ENCODE measurements at regions not wholly inside any gene's neighbourhood (a gene's known extent, or its start where the extent isn't known, plus 50 kb on each side); places are given as distances from the start of the nearest gene placed in this dataset.

DNA sequence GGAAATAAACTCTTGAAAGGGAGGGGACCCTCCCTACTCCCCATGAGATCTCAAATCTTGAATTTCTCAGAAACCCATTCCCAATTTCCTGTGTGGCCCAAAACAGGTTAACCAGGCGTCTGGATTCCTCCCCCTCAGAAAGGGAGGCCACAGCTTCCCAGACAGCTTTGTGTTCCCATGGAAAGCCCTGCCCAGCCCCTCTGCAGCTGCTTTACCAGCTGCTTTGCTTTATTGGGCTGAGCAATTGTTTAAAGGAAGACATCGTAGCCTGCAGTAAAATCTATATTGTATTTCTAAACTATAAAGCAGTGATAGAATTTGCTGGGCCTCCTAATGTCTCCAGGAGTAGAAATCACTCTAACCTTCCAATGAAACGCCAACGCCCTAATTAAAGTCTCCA is 97.4 kb downstream of the CHST1 start:
- H3K36me3 ChIP-seq (ENCODE audit: insufficient read depth) = no peaks in the 10 kb centered on the region
- H3K4me1 ChIP-seq (ENCODE audit: insufficient read depth) = peaks cover 10% of the 10 kb centered on the region; the same call in 1 of the 2 replicates
- H3K4me3 ChIP-seq = no peak overlapping the region
- Mint-ChIP-seq H3K4me3 (no peak overlapping the region), H3K4me1 (peaks cover 11% of the 10 kb centered on the region; the same call in 2 of the 3 replicates), H3K27me3 (ENCODE audit: insufficient read depth, low read depth, poor library complexity) (peaks cover 14% of the 10 kb centered on the region), H3K36me3 (ENCODE audit: low read depth) (no peaks in the 10 kb centered on the region), H3K9me3 (no peaks in the 10 kb centered on the region), H3K27ac (no peak overlapping the region)
- H3K9me2 ChIP-seq (ENCODE audit: insufficient read depth) = no peaks in the 10 kb centered on the region
- H3K27me3 ChIP-seq (ENCODE audit: insufficient read depth) = no peaks in the 10 kb centered on the region
- H3K27ac ChIP-seq (ENCODE audit: low read depth) = no peak overlapping the region
- H3F3A ChIP-seq (replicated peaks; ENCODE audit: low read depth) = no peaks in the 10 kb centered on the region
- no peaks in the 10 kb centered on the region for H4K20me1 ChIP-seq (replicated peaks; ENCODE audit: insufficient read depth)
- H2AFZ ChIP-seq = no peak overlapping the region
- TF ChIP-seq CREB1 (CRISPR knock-in tag; IDR thresholded peaks at IDR 0.05; ENCODE audit: low read depth) (no peak), REST (IDR thresholded peaks at IDR 0.05; ENCODE audit: unreplicated experiment) (no peak), JUNB (IDR thresholded peaks at IDR 0.05; ENCODE audit: unreplicated experiment) (no peak), EZH2 (IDR thresholded peaks at IDR 0.05; ENCODE audit: low read depth, unreplicated experiment) (no peak), POLR2AphosphoS5 (IDR thresholded peaks at IDR 0.05; ENCODE audit: low read depth) (no peak), ZNF331 (CRISPR knock-in tag; IDR thresholded peaks at IDR 0.05; ENCODE audit: low read depth) (no peak), ZNF114 (CRISPR knock-in tag; IDR thresholded peaks at IDR 0.05) (no peak), STAT1 (IDR thresholded peaks at IDR 0.05; ENCODE audit: unreplicated experiment) (no peak), ETS1 (IDR thresholded peaks at IDR 0.05) (no peak), EZH2phosphoT487 (IDR thresholded peaks at IDR 0.05; ENCODE audit: unreplicated experiment) (no peak), ZNF462 (CRISPR knock-in tag; IDR thresholded peaks at IDR 0.05) (no peak), NANOG (IDR thresholded peaks at IDR 0.05; ENCODE audit: borderline replicate concordance) (no peak)
- TF ChIP-seq, protein P1, sequence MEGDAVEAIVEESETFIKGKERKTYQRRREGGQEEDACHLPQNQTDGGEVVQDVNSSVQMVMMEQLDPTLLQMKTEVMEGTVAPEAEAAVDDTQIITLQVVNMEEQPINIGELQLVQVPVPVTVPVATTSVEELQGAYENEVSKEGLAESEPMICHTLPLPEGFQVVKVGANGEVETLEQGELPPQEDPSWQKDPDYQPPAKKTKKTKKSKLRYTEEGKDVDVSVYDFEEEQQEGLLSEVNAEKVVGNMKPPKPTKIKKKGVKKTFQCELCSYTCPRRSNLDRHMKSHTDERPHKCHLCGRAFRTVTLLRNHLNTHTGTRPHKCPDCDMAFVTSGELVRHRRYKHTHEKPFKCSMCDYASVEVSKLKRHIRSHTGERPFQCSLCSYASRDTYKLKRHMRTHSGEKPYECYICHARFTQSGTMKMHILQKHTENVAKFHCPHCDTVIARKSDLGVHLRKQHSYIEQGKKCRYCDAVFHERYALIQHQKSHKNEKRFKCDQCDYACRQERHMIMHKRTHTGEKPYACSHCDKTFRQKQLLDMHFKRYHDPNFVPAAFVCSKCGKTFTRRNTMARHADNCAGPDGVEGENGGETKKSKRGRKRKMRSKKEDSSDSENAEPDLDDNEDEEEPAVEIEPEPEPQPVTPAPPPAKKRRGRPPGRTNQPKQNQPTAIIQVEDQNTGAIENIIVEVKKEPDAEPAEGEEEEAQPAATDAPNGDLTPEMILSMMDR (conservative IDR thresholded peaks at IDR 0.05; ENCODE audit: low read depth in 2 of 2) = no peak
- H3K4me2 ChIP-seq = no peak overlapping the region
- ATAC-seq (no peak), DNase-seq (ENCODE audit: low spot score) (no peak)
- no peaks in the 10 kb centered on the region for H3K79me2 ChIP-seq (replicated peaks; ENCODE audit: insufficient read depth)

Measured in GM23338 (cell line).